Muscle of back (tissue), 3 donors: ENCODE measurements at regions not wholly inside any gene's neighbourhood (a gene's known extent, or its start where the extent isn't known, plus 50 kb on each side); places are given as distances from the start of the nearest gene placed in this dataset.
"Not testable (repeated sequence)": the region's sequence is repeated elsewhere in the genome, so short reads cannot be mapped to it uniquely, and the experiment has no call there.

ENCODE experiments used
- DNase-seq, 3 donors: peaks; one replicate each; pipeline versions ENCODE4 v3.0.0 to v3.0.0-alpha.2; 2013

- DNase-seq, result peak in 1 of 3 donors; percentile 38
Measured at GRCh38 chr6:85864453-85865401, 222.0 kb upstream of the SYNCRIP start.

GRCh38 chr6:85856235-85856634 lies 213.5 kb upstream of the SYNCRIP start:
- no peak for DNase-seq

GRCh38 chr6:85838351-85839119 lies 195.8 kb upstream of the SYNCRIP start:
- not testable (repeated sequence) for DNase-seq

DNA sequence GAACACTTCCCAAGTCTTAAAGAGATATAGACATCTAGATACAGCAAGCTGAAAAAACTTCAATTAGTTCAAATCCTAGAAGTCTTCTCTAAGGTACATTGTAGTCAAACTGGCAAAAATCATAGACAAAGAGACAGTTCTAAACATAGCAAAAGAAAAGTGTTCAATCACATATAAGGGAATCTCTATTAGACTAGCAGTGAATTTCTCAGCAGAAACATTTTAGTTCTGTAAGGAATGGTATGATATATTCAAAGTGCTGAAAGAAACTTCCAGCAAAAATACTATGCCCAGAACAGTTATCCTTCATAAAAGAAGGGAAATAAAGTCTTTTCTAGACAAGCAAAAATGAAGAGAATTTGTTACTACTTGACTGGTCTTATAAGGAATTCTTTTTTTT lies 186.3 kb upstream of the SYNCRIP start:
- DNase-seq, result no peak

- DNase-seq, result no peak
Measured at GRCh38 chr6:85826997-85827396, 184.3 kb upstream of the SYNCRIP start.

DNA sequence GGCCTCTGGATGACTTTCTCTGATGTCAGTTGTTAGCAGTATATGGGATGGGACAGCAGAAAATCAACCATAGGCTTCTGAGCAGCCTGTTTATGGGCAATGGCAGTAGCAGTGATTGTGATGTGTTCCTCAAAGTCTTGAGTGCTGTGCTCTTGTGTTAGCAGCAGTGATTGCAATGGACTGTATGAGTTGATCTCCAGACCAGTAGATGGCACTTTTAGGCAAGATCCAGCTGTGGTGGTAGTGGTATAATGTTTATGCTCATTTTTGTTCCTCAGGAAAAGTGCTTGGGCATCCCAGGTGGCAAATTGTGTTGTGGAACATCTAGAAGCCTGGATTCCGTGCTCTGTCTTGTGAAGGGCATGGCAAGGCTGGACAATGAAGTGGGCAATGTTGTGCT lies 181.6 kb upstream of the SYNCRIP start:
- no peak for DNase-seq

DNA sequence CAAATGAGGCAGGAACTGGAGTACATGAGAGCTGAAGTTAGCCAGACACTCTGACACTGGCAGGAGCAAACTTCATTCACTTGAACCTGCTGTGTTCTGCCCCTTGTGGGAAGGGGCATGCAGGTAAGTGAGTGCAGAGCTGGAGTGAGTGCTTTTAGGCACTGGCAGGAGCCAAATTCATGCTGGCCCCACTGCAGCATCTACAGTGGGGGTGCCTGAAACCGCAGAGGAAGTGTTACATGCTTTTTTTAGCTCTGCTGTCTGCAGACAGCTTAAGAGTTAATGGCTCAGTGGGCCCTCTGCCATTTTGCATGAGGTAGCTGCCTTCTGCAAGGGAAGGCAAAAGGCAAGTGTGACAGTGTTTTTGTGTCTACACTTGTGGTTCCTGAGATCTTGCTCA lies 167.9 kb upstream of the SYNCRIP start:
- no peak for DNase-seq

DNA sequence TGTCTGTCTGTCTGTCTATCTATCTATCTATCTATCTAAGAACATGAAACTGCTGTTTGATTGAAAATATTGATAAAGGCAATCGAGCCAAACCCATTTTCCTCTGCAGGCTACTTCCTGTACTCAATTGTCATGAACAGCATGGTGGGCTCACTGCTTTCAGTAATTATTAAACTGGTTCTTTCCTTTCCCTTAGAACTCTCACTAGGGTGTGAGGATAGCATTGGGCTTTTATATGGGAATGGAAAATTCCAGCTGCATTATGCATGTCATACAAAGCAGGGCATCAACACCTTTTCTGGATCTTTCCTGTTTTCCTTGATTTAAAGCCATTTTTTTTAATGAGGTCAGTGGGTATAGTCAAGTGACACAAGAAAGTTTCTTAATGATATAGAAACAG lies 161.0 kb upstream of the SYNCRIP start:
- no peak for DNase-seq

- DNase-seq, result no peak
Measured at GRCh38 chr6:85802162-85802561, 159.5 kb upstream of the SYNCRIP start.

DNA sequence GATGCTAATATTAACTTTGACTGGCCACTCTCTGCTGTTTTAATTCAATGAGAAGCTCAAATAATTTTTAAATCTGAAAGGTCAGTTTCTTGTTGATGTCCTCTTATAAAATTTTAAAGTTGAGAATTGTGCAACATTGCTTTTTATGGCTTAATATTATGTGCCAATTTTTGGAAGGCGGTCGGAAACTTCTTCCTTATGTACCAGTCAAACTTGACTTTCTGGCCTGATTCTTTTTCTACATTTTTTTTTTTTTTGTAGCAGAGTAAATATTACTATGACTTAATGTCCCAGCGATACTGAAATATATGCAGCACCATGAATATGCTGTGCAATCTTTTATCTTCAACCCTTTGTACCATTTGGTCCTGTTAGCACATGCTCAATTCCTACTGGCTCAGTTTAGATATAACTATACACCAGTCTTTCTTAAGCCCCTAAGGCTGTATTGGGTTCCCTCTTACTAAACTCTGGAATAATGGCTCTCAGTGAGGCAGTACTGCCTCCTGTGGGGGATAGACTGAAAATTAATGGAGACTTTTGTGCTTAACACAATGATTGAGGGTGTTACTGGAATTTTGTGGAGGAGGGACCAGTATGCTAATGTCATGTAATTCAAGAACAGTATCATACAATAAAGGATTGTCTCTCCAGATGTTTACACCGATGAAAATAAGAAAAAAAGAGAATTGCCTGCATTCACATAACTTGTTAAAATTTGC lies 156.4 kb upstream of the SYNCRIP start:
- DNase-seq, result no peak

GRCh38 chr6:85797993-85798392 lies 155.3 kb upstream of the SYNCRIP start:
- DNase-seq, result peak in 1 of 3 donors; percentile 1

- DNase-seq, result no peak
Measured at GRCh38 chr6:85795945-85796344, 153.3 kb upstream of the SYNCRIP start.

GRCh38 chr6:85792254-85792653 lies 149.6 kb upstream of the SYNCRIP start:
- DNase-seq, result no peak

GRCh38 chr6:85775883-85776282 lies 133.2 kb upstream of the SYNCRIP start:
- no peak for DNase-seq

GRCh38 chr6:85772641-85773040 lies 130.0 kb upstream of the SYNCRIP start:
- no peak for DNase-seq

- DNase-seq, result no peak
Measured at GRCh38 chr6:85771925-85772430, 129.3 kb upstream of the SYNCRIP start.

DNA sequence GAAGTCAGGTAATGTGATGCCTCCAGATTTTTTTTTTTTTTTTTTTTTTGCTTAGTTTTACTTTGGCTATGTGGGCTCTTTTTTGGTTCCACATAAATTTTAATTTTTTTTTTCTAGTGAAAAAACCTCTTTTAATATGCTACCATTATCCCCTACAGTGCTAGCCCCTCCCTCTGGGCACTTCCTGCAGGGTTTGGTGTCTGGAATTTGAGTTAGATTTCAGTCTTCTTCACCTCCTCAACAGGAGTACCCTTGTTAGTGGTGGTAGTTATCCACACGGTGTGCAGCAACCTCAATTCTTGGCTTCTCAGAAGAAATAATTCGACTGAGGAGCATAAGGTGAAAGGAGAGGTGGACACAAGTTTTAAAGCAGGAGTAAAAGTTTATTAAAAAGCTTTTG lies 128.8 kb upstream of the SYNCRIP start:
- no peak for DNase-seq

- peak; percentile 1 to 19 (median 2) for DNase-seq
Measured at GRCh38 chr6:85764844-85765243, 122.2 kb upstream of the SYNCRIP start.

- DNase-seq, result peak; percentile 5 to 22 (median 16)
Measured at GRCh38 chr6:85756982-85757381, 114.3 kb upstream of the SYNCRIP start.

DNA sequence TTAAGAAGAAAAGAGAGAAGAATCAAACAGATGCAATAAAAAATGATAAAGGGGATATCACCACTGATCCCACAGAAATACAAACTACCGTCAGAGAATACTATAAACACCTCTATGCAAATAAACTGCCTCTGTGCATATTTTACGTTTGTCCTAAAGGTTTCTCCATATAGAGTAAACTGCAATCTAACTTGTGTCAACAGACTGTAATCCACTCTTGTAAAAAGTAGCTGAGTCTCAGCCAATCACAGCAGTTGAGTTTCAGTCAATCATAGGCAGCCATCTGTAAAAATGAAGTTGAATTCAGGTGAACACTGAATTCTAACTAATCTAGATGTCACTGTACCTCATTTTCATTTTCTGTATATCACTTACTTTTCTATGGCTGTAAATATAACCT lies 112.2 kb upstream of the SYNCRIP start:
- DNase-seq, result no peak

DNA sequence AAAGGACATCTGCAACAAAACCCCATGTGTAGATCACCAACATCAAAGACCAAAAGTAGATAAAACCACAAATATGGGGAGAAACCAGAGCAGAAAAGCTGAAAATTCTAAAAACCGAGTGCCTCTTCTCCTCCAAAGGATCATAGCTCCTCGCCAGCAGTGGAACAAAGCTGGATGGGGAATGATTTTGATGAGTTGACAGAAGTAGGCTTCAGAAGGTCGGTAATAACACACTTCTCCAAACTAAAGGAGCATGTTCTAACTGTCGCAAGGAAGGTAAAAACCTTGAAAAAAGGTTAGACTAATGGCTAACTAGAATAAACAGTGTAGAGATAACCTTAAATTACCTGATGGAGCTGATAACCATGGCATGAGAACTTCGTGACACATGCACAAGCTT lies 109.9 kb upstream of the SYNCRIP start:
- no peak for DNase-seq
